ENCODE measurements at regions not wholly inside any gene's neighbourhood (a gene's known extent, or its start where the extent isn't known, plus 50 kb on each side); places are given as distances from the start of the nearest gene placed in this dataset.

DNA sequence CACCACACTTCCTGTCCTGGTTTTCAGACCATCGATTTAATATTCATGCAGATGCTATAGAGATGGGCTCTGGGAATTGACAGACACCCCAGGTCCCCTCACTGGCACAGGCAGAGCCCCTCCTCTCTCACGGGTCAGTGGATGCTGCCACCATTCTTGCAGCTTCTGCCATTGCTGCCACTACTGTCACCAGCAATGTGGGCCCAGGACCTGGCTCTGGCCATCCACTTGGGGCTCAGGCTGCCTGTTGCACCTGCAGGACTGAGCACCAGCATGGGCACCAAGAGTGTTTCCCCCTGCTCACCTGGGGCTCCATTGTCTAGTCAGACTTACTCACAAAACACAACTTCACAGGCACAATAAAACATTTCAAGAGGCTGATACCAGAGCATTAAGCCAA lies 479.0 kb upstream of the ZNF608 start:
- ChIA-PET CTCF (no interaction called here), POLR2A (no interaction called here)
- DNase-seq (no peak), ATAC-seq (no peak)
- H3K36me3 Mint-ChIP-seq (ENCODE audit: low read depth): no peaks in the 10 kb centered on the region
- no peak overlapping the region for H3K4me3 Mint-ChIP-seq
- no peaks in the 10 kb centered on the region for H3K4me1 Mint-ChIP-seq (ENCODE audit: low read depth)
- no peaks in the 10 kb centered on the region for H3K27me3 Mint-ChIP-seq (ENCODE audit: low read depth)
- no peaks in the 10 kb centered on the region for H3K9me3 Mint-ChIP-seq (ENCODE audit: insufficient read depth)
- no peak overlapping the region for H3K27ac Mint-ChIP-seq

DNA sequence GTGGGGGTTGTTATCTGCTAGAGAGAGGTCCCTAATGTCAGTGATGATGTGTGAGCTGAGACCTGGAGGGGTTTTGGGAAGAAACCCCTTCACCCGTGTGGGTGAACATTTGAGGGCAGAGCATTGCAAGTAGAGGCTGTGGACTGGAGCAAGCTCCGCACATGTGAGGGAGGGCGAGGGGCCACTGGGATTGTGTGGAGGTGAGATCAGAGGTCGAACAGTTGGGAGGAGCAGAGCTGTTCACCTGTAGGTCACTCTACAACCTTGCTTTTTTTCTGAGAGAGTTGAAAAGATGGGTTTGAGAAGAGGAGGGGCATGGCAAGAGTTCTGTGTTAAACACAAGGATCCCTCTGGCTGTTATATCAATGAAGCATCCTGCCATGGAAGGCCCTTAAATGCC lies 480.4 kb upstream of the ZNF608 start:
- no peaks in the 10 kb centered on the region for H3K4me1 Mint-ChIP-seq (ENCODE audit: low read depth)
- H3K36me3 Mint-ChIP-seq (ENCODE audit: low read depth): no peaks in the 10 kb centered on the region
- no peaks in the 10 kb centered on the region for H3K9me3 Mint-ChIP-seq (ENCODE audit: insufficient read depth)
- ATAC-seq (no peak), DNase-seq (no peak)
- H3K27ac Mint-ChIP-seq: no peak overlapping the region
- no peak overlapping the region for H3K4me3 Mint-ChIP-seq
- ChIA-PET CTCF (no interaction called here), POLR2A (no interaction called here)
- H3K27me3 Mint-ChIP-seq (ENCODE audit: low read depth): no peaks in the 10 kb centered on the region

DNA sequence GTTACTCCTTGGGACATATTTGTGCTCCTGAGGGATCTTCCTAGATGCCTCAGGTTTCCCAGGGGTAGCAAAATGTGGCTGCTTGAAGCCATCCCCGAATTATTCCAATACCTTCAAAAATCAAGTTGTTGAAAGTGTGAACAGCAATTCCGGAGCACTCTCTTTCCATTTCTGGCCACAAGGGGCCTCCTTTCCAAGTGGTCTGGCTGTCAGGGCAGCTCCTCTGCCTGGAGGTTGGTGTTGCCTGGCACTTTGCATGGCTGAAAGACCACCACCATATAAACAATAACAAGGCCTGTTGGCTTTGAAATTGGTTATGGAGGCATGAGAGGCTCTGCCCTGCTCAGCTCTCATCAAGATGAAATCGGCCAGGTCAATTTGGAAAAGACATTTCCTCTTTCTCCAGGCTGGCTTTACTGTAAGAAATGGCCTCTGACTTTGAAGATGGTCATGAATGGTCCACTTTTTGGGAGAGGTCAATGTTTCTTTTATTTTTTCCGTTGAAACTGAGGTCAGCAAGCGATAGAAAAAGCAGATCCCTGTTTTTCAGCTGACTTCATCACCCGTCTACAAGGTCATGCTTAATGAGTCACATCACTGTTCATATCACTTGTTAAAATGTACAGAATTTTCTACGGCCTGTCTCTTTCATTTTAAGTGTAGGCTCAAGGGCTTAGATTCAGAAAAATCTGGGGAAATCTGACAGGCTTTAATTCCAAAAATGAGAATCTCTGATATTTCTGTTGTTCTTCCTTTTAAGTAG lies 481.1 kb upstream of the ZNF608 start:
- Mint-ChIP-seq H3K4me3 (no peak overlapping the region), H3K9me3 (ENCODE audit: insufficient read depth) (no peaks in the 10 kb centered on the region), H3K4me1 (ENCODE audit: low read depth) (no peaks in the 10 kb centered on the region), H3K27ac (no peak overlapping the region), H3K27me3 (ENCODE audit: low read depth) (no peaks in the 10 kb centered on the region), H3K36me3 (ENCODE audit: low read depth) (no peaks in the 10 kb centered on the region)
- DNase-seq: no peak
- no peak for ATAC-seq
- ChIA-PET POLR2A (no interaction called here), CTCF (no interaction called here)

DNA sequence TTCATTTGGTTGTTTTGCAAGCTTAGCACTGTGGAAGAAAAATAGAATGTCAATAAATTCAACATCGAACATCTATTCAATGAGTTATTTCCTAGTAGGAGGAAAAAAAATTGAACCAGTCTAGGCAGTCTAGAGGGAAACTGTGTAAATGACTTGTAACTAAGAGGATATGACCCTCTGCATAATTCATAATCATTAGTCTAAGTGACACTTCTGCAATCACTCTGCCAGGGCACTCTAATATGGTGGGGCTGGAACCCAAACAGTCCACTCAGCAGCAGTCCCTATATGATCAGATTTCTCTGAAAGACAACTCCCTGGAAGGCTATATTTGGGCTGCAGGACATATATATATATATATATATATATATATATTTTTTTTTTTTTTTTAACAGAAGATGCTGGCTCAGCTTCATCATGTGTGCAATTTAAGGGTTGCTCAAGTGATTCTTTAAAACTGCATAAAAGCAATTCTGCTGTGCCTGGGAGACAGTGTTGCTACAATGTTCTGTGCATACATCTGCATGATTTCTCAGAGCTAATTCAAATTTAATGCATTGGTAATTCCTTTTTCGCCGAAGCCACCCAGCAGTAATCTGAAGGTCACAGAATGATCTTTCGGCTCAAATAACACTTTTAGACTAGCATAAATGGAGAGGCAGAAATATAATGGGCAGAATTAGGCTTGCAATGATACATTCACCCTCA lies 482.1 kb upstream of the ZNF608 start:
- POLR2A ChIA-PET: no interaction called here

DNA sequence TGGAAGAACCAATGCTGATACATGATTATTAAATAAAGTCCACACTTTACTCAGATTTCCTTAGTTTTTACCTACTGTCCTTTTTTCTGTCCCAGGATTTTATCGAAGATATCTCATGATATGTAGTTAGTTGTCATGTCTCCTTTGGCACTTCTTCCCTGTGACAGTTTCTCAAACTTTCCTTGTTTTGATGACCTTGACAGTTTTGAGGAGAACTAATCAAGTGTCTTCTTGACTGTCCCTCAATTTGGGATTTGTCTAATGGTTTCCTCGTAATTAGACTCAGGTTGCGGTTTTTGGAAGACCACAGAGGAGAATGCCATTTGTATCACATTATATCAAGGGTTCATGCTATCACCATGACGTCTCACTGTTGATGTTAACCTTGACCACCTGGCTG lies 483.1 kb upstream of the ZNF608 start:
- H3K4me1 Mint-ChIP-seq (ENCODE audit: low read depth): no peaks in the 10 kb centered on the region
- no peaks in the 10 kb centered on the region for H3K27me3 Mint-ChIP-seq (ENCODE audit: low read depth)
- H3K27ac Mint-ChIP-seq: no peak overlapping the region
- no peaks in the 10 kb centered on the region for H3K36me3 Mint-ChIP-seq (ENCODE audit: low read depth)
- POLR2A ChIA-PET: no interaction called here
- ATAC-seq: no peak
- H3K4me3 Mint-ChIP-seq: no peak overlapping the region
- no peaks in the 10 kb centered on the region for H3K9me3 Mint-ChIP-seq (ENCODE audit: insufficient read depth)
- CTCF ChIA-PET: no interaction called here
- DNase-seq: no peak

More for the DNA sequence above, 482.1 kb upstream of the ZNF608 start:
- H3K36me3 Mint-ChIP-seq (ENCODE audit: low read depth): no peaks in the 10 kb centered on the region
- H3K4me3 Mint-ChIP-seq: no peak overlapping the region
- ATAC-seq: no peak
- H3K9me3 Mint-ChIP-seq (ENCODE audit: insufficient read depth): no peaks in the 10 kb centered on the region
- CTCF ChIA-PET: no interaction called here
- no peaks in the 10 kb centered on the region for H3K4me1 Mint-ChIP-seq (ENCODE audit: low read depth)
- H3K27me3 Mint-ChIP-seq (ENCODE audit: low read depth): no peaks in the 10 kb centered on the region
- no peak overlapping the region for H3K27ac Mint-ChIP-seq
- DNase-seq: no peak

DNA sequence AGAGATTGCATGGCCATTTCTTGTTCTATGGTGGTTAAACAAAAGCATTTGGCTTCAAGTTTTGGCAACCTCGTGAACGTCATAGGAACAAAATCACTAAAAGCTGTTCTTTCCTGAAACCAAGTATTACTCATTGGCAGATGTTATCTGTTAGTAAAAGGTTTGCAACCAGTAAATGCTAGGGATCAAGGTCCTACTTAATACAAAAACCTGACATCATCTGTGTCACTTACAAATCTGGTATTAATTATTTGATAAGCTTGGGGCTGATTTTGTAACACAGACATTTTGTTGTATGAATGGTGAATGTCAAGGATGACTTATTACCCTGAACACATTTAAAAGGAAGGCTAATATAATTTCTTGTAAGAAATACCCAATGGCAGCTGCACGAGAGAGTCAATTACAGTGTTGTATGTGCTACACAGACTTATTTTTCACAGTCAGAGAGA lies 486.4 kb upstream of the ZNF608 start:
- DNase-seq (no peak), ATAC-seq (no peak)
- Mint-ChIP-seq H3K9me3 (ENCODE audit: insufficient read depth) (no peaks in the 10 kb centered on the region), H3K36me3 (ENCODE audit: low read depth) (no peaks in the 10 kb centered on the region), H3K4me1 (ENCODE audit: low read depth) (no peaks in the 10 kb centered on the region), H3K27me3 (ENCODE audit: low read depth) (no peaks in the 10 kb centered on the region), H3K27ac (no peak overlapping the region), H3K4me3 (no peak overlapping the region)
- CTCF ChIA-PET: no interaction called here
- POLR2A ChIA-PET: no interaction called here

DNA sequence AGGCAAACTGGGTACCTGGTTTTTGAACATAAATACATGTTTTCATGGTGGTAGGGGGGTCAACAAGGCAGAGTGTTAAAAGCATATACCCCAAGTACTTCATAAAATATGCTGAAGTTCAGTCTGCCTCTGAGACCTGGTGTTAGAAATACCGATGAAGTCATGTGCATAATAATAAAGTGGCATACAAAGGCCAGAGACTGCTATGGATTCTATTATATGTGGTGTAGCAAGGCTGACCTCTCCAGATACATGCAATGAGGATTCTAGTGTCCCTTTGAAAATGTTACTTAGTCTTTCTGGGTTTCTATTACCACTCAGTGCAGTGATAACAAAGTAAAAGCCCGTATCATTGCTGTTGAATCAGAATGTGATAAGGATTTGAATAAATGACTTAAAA lies 487.5 kb upstream of the ZNF608 start:
- ATAC-seq: no peak
- no peaks in the 10 kb centered on the region for H3K27me3 Mint-ChIP-seq (ENCODE audit: low read depth)
- POLR2A ChIA-PET: no interaction called here
- no peak overlapping the region for H3K4me3 Mint-ChIP-seq
- no peaks in the 10 kb centered on the region for H3K9me3 Mint-ChIP-seq (ENCODE audit: insufficient read depth)
- no peak for DNase-seq
- no peak overlapping the region for H3K27ac Mint-ChIP-seq
- CTCF ChIA-PET: no interaction called here
- H3K36me3 Mint-ChIP-seq (ENCODE audit: low read depth): no peaks in the 10 kb centered on the region
- no peaks in the 10 kb centered on the region for H3K4me1 Mint-ChIP-seq (ENCODE audit: low read depth)

DNA sequence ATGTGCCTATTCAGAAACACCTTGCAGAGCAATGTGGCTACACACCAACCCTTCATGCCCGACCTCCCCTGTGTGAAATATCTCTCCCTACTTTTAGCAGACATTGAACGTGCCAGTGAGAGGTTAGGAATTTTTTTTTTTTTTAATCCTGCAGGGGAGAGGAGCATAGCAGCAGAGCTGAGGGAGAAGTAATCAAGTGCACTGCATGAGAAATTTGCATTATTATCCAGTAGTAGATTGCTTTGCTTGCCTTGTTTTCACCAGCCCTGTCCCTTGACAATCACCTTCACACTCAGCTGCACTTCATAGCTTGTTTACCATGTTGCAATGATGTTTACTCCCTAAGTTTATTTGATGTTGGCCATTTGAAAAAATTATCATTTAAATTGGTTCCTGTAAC lies 489.6 kb upstream of the ZNF608 start:
- no peaks in the 10 kb centered on the region for H3K9me3 Mint-ChIP-seq (ENCODE audit: insufficient read depth)
- no peak overlapping the region for H3K27ac Mint-ChIP-seq
- CTCF ChIA-PET: no interaction called here
- no peaks in the 10 kb centered on the region for H3K27me3 Mint-ChIP-seq (ENCODE audit: low read depth)
- POLR2A ChIA-PET: no interaction called here
- ATAC-seq (no peak), DNase-seq (no peak)
- H3K4me1 Mint-ChIP-seq (ENCODE audit: low read depth): no peaks in the 10 kb centered on the region
- H3K36me3 Mint-ChIP-seq (ENCODE audit: low read depth): no peaks in the 10 kb centered on the region
- no peak overlapping the region for H3K4me3 Mint-ChIP-seq

DNA sequence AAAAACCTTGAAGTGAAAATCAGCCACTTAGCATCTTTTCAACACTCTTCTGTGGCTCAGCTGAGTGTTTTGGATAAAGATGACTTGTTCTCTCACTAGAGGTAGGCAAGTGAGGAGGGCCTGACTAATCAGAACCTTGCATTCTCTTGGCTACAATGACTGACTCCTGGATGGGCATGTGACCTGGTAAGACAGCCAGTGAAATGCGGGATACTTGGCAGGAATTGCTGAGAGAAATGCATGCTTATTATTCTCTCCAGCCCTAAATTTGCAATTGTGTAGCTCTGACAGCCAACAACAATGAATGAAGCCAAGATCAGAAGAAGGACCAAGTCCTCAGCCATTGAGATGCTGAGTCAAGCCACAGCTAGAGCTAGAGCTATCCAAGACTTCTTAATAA lies 490.5 kb upstream of the ZNF608 start:
- Mint-ChIP-seq H3K9me3 (ENCODE audit: insufficient read depth) (no peaks in the 10 kb centered on the region), H3K4me3 (no peak overlapping the region), H3K27me3 (ENCODE audit: low read depth) (no peaks in the 10 kb centered on the region), H3K4me1 (ENCODE audit: low read depth) (no peaks in the 10 kb centered on the region), H3K36me3 (ENCODE audit: low read depth) (no peaks in the 10 kb centered on the region), H3K27ac (no peak overlapping the region)
- DNase-seq (no peak), ATAC-seq (no peak)
- POLR2A ChIA-PET: no interaction called here
- CTCF ChIA-PET: no interaction called here

DNA sequence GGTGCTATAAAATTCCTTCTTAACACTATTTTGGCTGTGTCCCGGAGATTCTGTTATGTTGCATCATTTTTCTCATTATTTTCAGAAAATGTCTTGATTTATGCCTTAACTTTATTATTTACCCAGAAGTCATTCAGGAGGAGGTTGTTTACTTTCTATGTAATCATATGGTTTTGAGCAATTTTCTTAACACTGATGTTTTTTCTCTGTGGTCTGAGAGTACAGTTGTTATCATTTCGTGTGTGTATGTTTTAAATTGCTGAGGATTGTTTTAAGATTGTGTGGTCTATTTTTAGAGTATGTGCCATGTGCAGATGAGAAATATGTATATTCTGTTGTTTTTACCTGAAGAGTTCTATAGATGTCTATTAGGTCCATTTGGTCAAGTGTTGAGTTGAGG lies 498.1 kb upstream of the ZNF608 start:
- ATAC-seq (no peak), DNase-seq (no peak)
- POLR2A ChIA-PET: no interaction called here
- peaks cover 7% of the 10 kb centered on the region for H3K9me3 Mint-ChIP-seq (ENCODE audit: insufficient read depth)
- H3K27me3 Mint-ChIP-seq (ENCODE audit: low read depth): no peaks in the 10 kb centered on the region
- H3K4me1 Mint-ChIP-seq (ENCODE audit: low read depth): no peaks in the 10 kb centered on the region
- H3K4me3 Mint-ChIP-seq: no peak overlapping the region
- CTCF ChIA-PET: no interaction called here
- H3K36me3 Mint-ChIP-seq (ENCODE audit: low read depth): no peaks in the 10 kb centered on the region
- no peak overlapping the region for H3K27ac Mint-ChIP-seq

DNA sequence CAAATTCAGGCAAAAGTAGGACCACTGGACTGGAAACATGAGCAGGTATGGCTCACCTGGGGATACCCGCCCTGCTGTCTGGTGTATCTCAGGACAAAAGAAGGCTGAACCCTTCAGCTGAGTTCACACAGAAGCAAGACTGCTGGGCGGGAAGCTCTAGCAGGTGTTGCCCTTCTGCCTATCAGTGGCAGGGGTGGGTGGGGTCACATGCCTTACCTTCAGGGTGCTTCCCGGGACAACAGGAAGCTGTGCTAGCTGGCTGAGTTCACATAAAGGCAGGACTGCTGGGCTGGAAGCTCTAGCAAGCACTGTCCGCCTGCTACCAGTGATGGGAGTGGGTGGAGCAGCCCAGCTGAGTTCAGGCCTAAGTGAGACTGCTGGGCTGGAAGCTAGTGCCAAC lies 498.8 kb upstream of the ZNF608 start:
- ATAC-seq: no peak
- no peak overlapping the region for H3K27ac Mint-ChIP-seq
- POLR2A ChIA-PET: no interaction called here

DNA sequence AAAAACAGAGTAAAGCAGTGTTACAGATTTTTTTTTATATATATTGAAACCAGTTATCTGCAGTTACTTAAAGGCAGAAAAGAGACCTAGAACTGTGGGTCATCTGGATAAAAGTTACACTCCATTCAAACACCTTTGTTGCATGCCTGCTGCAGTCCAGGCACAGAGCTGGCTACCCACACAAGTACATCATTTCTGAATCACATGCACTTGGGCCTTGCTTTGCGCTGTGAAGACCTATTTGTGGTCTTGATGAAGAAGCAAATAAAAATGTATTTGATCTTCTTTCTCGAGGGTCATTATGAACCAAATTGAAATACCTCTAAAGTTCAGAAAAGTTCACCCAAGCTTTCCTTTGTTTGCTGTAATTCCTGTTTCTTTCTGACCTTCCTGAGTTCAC lies 503.0 kb upstream of the ZNF608 start:
- ChIA-PET POLR2A (no interaction called here), CTCF (no interaction called here)
- ATAC-seq (no peak), DNase-seq (no peak)
- no peaks in the 10 kb centered on the region for H3K36me3 Mint-ChIP-seq (ENCODE audit: low read depth)
- no peak overlapping the region for H3K27ac Mint-ChIP-seq
- no peak overlapping the region for H3K4me3 Mint-ChIP-seq
- H3K9me3 Mint-ChIP-seq (ENCODE audit: insufficient read depth): peaks cover 15% of the 10 kb centered on the region
- no peaks in the 10 kb centered on the region for H3K27me3 Mint-ChIP-seq (ENCODE audit: low read depth)
- H3K4me1 Mint-ChIP-seq (ENCODE audit: low read depth): no peaks in the 10 kb centered on the region

More for the DNA sequence above, 498.8 kb upstream of the ZNF608 start:
- DNase-seq: no peak
- no peak overlapping the region for H3K4me3 Mint-ChIP-seq
- no peaks in the 10 kb centered on the region for H3K4me1 Mint-ChIP-seq (ENCODE audit: low read depth)
- no peaks in the 10 kb centered on the region for H3K36me3 Mint-ChIP-seq (ENCODE audit: low read depth)
- CTCF ChIA-PET: no interaction called here
- peaks cover 7% of the 10 kb centered on the region for H3K9me3 Mint-ChIP-seq (ENCODE audit: insufficient read depth)
- no peaks in the 10 kb centered on the region for H3K27me3 Mint-ChIP-seq (ENCODE audit: low read depth)

DNA sequence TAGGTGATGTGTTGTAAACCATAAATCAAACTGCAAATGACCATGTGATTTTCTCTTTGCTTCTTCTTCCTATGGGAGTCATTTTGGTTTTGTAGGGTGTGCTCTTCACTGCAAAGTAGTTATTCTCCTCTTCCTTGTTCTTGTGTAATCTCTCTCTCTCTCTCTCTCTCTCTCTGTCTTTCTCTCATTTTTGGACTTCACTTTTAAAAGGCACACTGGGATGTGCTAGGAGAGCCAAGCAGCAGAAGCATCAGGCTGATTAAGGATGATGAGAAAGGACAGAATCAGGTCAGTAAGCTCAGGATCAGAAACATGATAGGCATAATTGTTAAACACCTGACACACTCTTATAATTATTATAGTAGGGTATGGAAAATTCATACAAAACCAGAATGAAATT lies 505.3 kb upstream of the ZNF608 start:
- ChIA-PET CTCF (no interaction called here), POLR2A (no interaction called here)
- H3K4me1 Mint-ChIP-seq (ENCODE audit: low read depth): no peaks in the 10 kb centered on the region
- no peak for DNase-seq
- no peak overlapping the region for H3K4me3 Mint-ChIP-seq
- H3K27me3 Mint-ChIP-seq (ENCODE audit: low read depth): no peaks in the 10 kb centered on the region
- no peak for ATAC-seq
- H3K36me3 Mint-ChIP-seq (ENCODE audit: low read depth): no peaks in the 10 kb centered on the region
- H3K9me3 Mint-ChIP-seq (ENCODE audit: insufficient read depth): peaks cover 15% of the 10 kb centered on the region
- no peak overlapping the region for H3K27ac Mint-ChIP-seq
